WI38 (cell line): ENCODE measurements at regions not wholly inside any gene's neighbourhood (a gene's known extent, or its start where the extent isn't known, plus 50 kb on each side); places are given as distances from the start of the nearest gene placed in this dataset.
"Not testable (repeated sequence)": the region's sequence is repeated elsewhere in the genome, so short reads cannot be mapped to it uniquely, and the experiment has no call there.

Source experiments
- H3K4me3 ChIP-seq: 2 replicates; pipeline ENCODE4 v1.5.1; 2011; ENCODE audit warnings: low read depth, mild to moderate bottlenecking, control low read depth, low read length
- TF ChIP-seq, protein P1 (sequence below): IDR thresholded peaks from 2 replicates; pipeline ENCODE4 v1.5.1; 2012; ENCODE audit warnings: low read depth, mild to moderate bottlenecking, control low read depth, low read length

DNA sequence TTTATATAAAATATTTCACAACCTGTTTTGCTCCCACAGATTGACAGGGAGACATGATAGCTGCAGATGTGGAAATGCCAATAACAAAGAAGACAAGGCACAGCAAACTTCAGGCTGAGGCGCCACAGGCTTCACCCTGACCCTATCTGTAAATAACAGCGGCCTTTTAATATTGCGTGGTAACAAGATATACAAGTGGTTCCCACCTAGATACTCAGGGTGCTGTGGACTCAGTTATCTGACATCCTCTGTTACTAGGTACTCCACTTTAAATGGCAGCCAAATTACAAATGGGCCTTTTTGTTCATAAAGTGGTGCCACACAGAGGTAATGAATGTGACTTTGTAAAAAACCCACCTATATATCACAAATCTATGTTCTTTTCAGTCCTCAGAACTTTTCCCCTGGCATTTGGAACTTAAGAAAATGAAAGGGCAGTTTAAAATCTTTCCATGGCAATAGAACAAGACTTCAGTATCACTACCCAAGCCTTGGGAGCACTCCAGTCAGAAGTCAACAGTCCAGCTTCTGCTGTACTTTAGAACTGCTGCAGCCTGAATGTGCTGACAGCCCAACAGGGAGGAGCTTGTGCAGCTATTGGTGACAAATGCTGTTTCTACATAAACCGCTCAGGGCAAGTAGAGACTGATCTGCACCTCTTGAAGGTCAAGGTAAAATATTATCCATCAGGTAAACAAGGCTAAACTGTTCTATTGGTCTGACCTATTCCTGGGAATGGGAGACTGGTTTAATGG is 86.2 kb upstream of the DCD start:
- H3K4me3 ChIP-seq, result no peak overlapping the region
- TF ChIP-seq, protein P1, sequence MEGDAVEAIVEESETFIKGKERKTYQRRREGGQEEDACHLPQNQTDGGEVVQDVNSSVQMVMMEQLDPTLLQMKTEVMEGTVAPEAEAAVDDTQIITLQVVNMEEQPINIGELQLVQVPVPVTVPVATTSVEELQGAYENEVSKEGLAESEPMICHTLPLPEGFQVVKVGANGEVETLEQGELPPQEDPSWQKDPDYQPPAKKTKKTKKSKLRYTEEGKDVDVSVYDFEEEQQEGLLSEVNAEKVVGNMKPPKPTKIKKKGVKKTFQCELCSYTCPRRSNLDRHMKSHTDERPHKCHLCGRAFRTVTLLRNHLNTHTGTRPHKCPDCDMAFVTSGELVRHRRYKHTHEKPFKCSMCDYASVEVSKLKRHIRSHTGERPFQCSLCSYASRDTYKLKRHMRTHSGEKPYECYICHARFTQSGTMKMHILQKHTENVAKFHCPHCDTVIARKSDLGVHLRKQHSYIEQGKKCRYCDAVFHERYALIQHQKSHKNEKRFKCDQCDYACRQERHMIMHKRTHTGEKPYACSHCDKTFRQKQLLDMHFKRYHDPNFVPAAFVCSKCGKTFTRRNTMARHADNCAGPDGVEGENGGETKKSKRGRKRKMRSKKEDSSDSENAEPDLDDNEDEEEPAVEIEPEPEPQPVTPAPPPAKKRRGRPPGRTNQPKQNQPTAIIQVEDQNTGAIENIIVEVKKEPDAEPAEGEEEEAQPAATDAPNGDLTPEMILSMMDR, result no peak

DNA sequence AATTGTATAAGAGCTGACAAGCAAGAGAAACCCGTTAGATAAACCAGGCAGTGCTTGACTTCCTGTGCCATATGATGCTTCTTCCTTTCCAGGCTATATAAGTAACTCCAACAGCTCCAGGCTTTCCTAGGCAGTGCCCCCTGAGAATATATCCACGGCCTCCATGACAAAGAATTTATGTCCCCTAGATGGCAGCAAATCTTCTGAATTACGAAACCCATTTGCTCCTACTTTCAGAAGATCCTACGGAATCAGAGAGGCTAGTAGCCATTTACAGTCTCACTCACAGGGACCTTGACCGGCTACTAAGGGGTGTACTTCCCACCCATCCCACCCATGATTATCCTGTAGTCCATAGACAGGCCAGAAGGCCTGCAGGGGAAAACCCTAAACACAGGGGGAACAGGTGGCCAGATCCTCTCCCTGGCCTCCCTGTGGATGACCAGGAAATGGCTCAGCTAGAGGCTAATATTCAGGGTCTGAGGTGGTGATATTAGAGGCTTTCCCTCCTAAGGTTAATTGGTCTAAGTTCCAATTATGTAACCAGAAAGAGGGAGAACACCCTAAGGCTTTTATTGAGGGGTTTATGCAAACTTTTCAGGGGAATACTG is 77.2 kb upstream of the DCD start:
- H3K4me3 ChIP-seq, result no peak overlapping the region
- TF ChIP-seq, protein P1, result no peak

DNA sequence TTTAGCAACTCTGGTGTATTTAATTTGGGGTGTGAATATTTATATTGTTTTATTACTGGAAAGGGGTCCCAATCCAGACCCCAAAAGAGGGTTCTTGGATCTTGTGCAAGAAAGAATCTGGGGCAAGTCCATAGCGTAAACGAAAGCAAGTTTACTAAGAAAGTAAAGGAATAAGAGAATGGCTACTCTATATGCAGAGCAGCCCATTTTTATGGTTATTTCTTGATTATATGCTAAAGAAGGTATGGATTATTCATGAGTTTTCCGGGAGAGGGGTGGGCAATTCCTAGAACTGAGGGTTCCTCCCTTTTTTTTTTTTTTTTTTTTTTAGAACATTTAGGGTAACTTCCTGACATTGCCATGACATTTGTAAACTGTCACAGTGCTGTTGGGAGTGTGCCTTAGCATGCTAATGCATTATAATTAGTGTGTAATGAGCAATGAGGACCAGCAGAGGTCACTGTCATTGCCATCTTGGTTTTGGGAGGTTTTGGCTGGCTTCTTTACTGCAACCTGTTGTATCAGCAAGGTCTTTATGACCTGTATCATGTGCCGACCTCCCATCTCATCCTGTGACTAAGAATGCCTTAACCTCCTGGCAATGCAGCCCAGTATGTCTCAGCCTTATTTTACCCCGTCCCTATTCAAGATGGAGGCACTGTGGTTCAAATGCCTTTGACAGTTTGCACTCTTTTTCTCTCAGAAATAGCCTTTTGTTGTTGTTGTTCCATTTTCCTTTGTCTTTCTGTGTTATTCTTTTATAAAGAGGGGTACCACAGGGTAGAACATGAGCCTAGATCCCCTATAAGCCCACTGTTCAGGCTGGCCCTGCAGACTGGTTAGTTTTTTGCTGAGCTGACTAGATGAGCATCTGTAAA is 75.5 kb upstream of the DCD start:
- TF ChIP-seq, protein P1, result peak; percentile 46
- H3K4me3 ChIP-seq, result no peak overlapping the region

DNA sequence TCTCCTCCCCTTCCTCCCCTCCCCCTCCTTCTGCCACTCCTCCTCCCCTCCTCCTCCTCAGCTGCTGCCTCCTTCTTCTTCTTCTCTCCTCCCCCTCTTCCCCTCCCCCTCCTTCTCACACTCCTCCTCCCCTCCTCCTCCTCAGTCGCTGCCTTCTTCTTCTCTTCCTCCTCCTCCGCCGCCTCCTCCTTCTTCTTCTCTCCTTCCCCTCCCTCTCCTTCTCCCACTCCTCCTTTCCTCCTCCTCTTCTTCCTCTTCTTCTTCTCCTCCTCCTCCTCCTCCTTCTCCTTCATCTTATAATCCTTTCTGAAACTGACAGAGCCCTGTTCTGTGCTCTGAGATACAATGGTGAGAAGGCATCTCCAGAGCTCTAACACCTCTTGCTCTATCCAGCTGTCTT is 73.1 kb upstream of the DCD start:
- no peak overlapping the region for H3K4me3 ChIP-seq
- TF ChIP-seq, protein P1, result no peak

DNA sequence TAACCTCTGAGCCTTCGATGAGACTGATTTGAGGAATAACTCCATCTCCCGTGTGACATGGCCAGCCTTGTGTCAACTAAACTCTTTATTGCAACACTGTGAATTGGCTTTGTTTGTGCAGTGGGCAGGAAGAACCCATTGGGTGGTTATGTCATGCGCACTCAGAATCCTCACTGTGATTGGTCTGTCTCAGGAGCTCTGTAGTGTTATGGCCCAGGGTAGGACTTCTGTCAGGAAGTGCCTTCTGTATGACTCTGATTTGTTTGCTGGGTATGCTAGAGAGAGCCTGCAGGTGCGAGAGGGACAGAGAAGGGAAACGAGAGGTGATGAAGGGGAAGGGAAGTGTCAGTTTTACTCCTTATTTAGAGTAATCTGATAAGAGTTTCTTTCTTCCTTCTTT is 71.5 kb upstream of the DCD start:
- H3K4me3 ChIP-seq, result no peak overlapping the region
- TF ChIP-seq, protein P1, result no peak

DNA sequence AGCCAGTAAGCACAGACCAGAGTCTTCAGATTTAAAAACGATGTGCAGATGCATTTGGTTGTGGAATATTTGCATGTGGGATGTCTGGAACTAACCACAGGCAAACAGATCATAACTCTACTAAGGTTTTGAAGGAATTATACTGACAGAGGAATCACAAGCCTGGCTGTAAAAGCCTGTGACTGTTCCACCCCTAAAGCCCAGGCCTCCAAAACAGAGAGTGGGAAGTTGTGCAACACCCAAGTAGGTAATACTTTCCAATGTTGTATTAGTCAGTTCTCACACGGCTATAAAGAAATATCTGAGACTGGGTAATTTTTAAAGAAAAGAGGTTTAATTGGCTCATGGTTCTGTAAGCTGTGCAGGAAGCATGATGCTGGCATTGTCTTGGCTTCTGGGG is 68.1 kb upstream of the DCD start:
- TF ChIP-seq, protein P1, result no peak
- H3K4me3 ChIP-seq, result no peak overlapping the region

DNA sequence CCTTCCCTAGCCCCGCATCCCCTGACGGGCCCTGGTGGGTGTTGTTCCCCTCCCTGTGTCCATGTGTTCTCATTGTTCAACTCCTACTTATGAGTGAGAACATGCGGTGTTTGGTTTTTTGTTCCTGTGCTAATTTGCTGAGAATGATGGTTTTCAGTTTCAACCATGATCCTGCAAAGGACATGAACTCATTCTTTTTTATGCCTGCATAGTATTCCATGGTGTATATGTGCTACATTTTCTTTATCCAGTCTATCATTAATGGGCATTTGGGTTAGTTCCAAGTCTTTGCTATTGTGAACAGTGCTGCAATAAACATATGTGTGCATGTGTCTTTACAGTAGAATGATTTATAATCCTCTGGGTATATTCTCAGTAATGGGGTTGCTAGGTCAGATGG is 65.7 kb upstream of the DCD start:
- not testable (repeated sequence) for H3K4me3 ChIP-seq
